ENCODE measurements at regions not wholly inside any gene's neighbourhood (a gene's known extent, or its start where the extent isn't known, plus 50 kb on each side); places are given as distances from the start of the nearest gene placed in this dataset.

- no peak for TF ChIP-seq THAP9 (CRISPR knock-in tag; IDR thresholded peaks at IDR 0.05; ENCODE audit: borderline replicate concordance)
- no peak for TF ChIP-seq ZNF766 (CRISPR knock-in tag; IDR thresholded peaks at IDR 0.05; ENCODE audit: borderline replicate concordance)
- TF ChIP-seq ZNF136 (CRISPR knock-in tag; IDR thresholded peaks at IDR 0.05; ENCODE audit: low read depth), result no peak
- no peak for TF ChIP-seq ZNF746 (CRISPR knock-in tag; IDR thresholded peaks at IDR 0.05)
- peak; percentile 7; the same call in 1 of the 2 replicates for TF ChIP-seq ZNF292 (CRISPR knock-in tag; IDR thresholded peaks at IDR 0.05; ENCODE audit: borderline replicate concordance, low read depth)
- no peak for TF ChIP-seq IKZF1 (IDR thresholded peaks at IDR 0.05)
- TF ChIP-seq XRCC5 (optimal IDR thresholded peaks at IDR 0.05; ENCODE audit: low read length), result no peak
- no peak for TF ChIP-seq HDAC2 (CRISPR knock-in tag; IDR thresholded peaks at IDR 0.05)
- TF ChIP-seq EP300 (IDR thresholded peaks at IDR 0.05; ENCODE audit: low read depth in 2 of 2, low read length in 2 of 2), result no peak
- no peak for TF ChIP-seq EP300 (CRISPR knock-in tag; IDR thresholded peaks at IDR 0.05; ENCODE audit: borderline replicate concordance)
- no peak for TF ChIP-seq SOX6 (IDR thresholded peaks at IDR 0.05)
- TF ChIP-seq SOX6 (CRISPR knock-in tag; IDR thresholded peaks at IDR 0.05), result no peak
- TF ChIP-seq ZNF839 (CRISPR knock-in tag; IDR thresholded peaks at IDR 0.05; ENCODE audit: borderline replicate concordance), result 0 out of 2 replicates have a peak, but pooled peaks have one; percentile 70
- TF ChIP-seq TBX2 (CRISPR knock-in tag; IDR thresholded peaks at IDR 0.05; ENCODE audit: borderline replicate concordance), result peak; percentile 52; the same call in 1 of the 2 replicates
- TF ChIP-seq, protein P1, sequence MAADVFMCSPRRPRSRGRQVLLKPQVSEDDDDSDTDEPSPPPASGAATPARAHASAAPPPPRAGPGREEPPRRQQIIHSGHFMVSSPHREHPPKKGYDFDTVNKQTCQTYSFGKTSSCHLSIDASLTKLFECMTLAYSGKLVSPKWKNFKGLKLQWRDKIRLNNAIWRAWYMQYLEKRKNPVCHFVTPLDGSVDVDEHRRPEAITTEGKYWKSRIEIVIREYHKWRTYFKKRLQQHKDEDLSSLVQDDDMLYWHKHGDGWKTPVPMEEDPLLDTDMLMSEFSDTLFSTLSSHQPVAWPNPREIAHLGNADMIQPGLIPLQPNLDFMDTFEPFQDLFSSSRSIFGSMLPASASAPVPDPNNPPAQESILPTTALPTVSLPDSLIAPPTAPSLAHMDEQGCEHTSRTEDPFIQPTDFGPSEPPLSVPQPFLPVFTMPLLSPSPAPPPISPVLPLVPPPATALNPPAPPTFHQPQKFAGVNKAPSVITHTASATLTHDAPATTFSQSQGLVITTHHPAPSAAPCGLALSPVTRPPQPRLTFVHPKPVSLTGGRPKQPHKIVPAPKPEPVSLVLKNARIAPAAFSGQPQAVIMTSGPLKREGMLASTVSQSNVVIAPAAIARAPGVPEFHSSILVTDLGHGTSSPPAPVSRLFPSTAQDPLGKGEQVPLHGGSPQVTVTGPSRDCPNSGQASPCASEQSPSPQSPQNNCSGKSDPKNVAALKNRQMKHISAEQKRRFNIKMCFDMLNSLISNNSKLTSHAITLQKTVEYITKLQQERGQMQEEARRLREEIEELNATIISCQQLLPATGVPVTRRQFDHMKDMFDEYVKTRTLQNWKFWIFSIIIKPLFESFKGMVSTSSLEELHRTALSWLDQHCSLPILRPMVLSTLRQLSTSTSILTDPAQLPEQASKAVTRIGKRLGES (CRISPR knock-in tag; IDR thresholded peaks at IDR 0.05; ENCODE audit: borderline replicate concordance), result no peak
- TF ChIP-seq MIER2 (CRISPR knock-in tag; IDR thresholded peaks at IDR 0.05), result no peak
- TF ChIP-seq FOXA3 (CRISPR knock-in tag; IDR thresholded peaks at IDR 0.05), result no peak
- TF ChIP-seq NFE2 (CRISPR knock-in tag; IDR thresholded peaks at IDR 0.05), result no peak
- TF ChIP-seq ZNF530 (CRISPR knock-in tag; IDR thresholded peaks at IDR 0.05; ENCODE audit: low read depth), result no peak
- TF ChIP-seq, protein P2, sequence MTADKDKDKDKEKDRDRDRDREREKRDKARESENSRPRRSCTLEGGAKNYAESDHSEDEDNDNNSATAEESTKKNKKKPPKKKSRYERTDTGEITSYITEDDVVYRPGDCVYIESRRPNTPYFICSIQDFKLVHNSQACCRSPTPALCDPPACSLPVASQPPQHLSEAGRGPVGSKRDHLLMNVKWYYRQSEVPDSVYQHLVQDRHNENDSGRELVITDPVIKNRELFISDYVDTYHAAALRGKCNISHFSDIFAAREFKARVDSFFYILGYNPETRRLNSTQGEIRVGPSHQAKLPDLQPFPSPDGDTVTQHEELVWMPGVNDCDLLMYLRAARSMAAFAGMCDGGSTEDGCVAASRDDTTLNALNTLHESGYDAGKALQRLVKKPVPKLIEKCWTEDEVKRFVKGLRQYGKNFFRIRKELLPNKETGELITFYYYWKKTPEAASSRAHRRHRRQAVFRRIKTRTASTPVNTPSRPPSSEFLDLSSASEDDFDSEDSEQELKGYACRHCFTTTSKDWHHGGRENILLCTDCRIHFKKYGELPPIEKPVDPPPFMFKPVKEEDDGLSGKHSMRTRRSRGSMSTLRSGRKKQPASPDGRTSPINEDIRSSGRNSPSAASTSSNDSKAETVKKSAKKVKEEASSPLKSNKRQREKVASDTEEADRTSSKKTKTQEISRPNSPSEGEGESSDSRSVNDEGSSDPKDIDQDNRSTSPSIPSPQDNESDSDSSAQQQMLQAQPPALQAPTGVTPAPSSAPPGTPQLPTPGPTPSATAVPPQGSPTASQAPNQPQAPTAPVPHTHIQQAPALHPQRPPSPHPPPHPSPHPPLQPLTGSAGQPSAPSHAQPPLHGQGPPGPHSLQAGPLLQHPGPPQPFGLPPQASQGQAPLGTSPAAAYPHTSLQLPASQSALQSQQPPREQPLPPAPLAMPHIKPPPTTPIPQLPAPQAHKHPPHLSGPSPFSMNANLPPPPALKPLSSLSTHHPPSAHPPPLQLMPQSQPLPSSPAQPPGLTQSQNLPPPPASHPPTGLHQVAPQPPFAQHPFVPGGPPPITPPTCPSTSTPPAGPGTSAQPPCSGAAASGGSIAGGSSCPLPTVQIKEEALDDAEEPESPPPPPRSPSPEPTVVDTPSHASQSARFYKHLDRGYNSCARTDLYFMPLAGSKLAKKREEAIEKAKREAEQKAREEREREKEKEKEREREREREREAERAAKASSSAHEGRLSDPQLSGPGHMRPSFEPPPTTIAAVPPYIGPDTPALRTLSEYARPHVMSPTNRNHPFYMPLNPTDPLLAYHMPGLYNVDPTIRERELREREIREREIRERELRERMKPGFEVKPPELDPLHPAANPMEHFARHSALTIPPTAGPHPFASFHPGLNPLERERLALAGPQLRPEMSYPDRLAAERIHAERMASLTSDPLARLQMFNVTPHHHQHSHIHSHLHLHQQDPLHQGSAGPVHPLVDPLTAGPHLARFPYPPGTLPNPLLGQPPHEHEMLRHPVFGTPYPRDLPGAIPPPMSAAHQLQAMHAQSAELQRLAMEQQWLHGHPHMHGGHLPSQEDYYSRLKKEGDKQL (CRISPR knock-in tag; IDR thresholded peaks at IDR 0.05; ENCODE audit: low read depth), result no peak
- TF ChIP-seq ZBTB3 (CRISPR knock-in tag; IDR thresholded peaks at IDR 0.05; ENCODE audit: borderline replicate concordance, low read depth), result no peak
- TF ChIP-seq ZNF720 (CRISPR knock-in tag; IDR thresholded peaks at IDR 0.05), result no peak
Observed at GRCh38 chr20:17808782-17809181, 109.0 kb downstream of the BANF2 start (continued).

All from HepG2 (cell line).